OCI-LY1 (cell line): ENCODE measurements at regions not wholly inside any gene's neighbourhood (a gene's known extent, or its start where the extent isn't known, plus 50 kb on each side); places are given as distances from the start of the nearest gene placed in this dataset.

Experiments
- H2AFZ ChIP-seq: fragments of 200-600 bp; sonication (generic), shearing (Covaris generic); 2 replicates; pipeline ENCODE4 v1.6.0; 2014; ENCODE audit warnings: antibody characterized with exemption, mild to moderate bottlenecking, low read length
- H3F3A ChIP-seq: fragments of 200-600 bp; sonication (generic), shearing (Covaris generic); 2 replicates; pipeline ENCODE4 v1.6.0; 2014; ENCODE audit warnings: mild to moderate bottlenecking, antibody characterized with exemption, low read length, moderate library complexity; ENCODE audit not compliant: insufficient read depth
- H3K27ac ChIP-seq: fragments of 200-600 bp; sonication (generic); 2 replicates; pipeline ENCODE4 v1.5.1; 2014; ENCODE audit warnings: low read length, mixed run types, mild to moderate bottlenecking, low read depth; ENCODE audit not compliant: poor library complexity, severe bottlenecking
- H3K27me3 ChIP-seq: fragments of 200-600 bp; sonication (generic); 2 replicates; pipeline ENCODE4 v1.6.0; 2014; ENCODE audit warnings: antibody characterized with exemption, mild to moderate bottlenecking, low read length, moderate library complexity; ENCODE audit not compliant: insufficient read depth
- H3K36me3 ChIP-seq: fragments of 200-600 bp; sonication (generic); 2 replicates; pipeline ENCODE4 v1.6.1; 2014; ENCODE audit warnings: mild to moderate bottlenecking, antibody characterized with exemption, low read length, moderate library complexity, mixed read lengths; ENCODE audit not compliant: insufficient read depth
- H3K4me1 ChIP-seq: fragments of 200-600 bp; sonication (generic); 2 replicates; pipeline ENCODE4 v1.5.1; 2014; ENCODE audit warnings: mild to moderate bottlenecking, low read length, moderate library complexity; ENCODE audit not compliant: insufficient read depth, severe bottlenecking
- H3K4me2 ChIP-seq: fragments of 200-600 bp; sonication (generic), shearing (Covaris generic); 2 replicates; pipeline ENCODE4 v1.6.1; 2014; ENCODE audit warnings: low read length
- H3K4me3 ChIP-seq: fragments of 200-600 bp; sonication (generic); 2 replicates; pipeline ENCODE4 v1.5.1; 2014; ENCODE audit warnings: low read length, low read depth, mild to moderate bottlenecking, mixed read lengths; ENCODE audit not compliant: poor library complexity, severe bottlenecking
- H3K79me2 ChIP-seq: fragments of 200-600 bp; shearing (Covaris generic); 2 replicates; pipeline ENCODE4 v1.6.1; 2016; ENCODE audit warnings: mixed run types, low read length, mixed read lengths; ENCODE audit not compliant: insufficient read depth
- H3K9ac ChIP-seq: fragments of 200-600 bp; sonication (generic), shearing (Covaris generic); 2 replicates; pipeline ENCODE4 v1.6.1; 2014; ENCODE audit warnings: mild to moderate bottlenecking, low read length, mixed read lengths
- H3K9me2 ChIP-seq: fragments of 200-600 bp; sonication (generic), shearing (Covaris generic); 2 replicates; pipeline ENCODE4 v1.6.1; 2014; ENCODE audit warnings: low read depth, mild to moderate bottlenecking, low read length, mixed read lengths
- H3K9me3 ChIP-seq: fragments of 200-600 bp; shearing (Covaris generic); 2 replicates; pipeline ENCODE4 v1.6.1; 2014; ENCODE audit warnings: low read length, mixed read lengths
- H4K20me1 ChIP-seq: fragments of 200-600 bp; sonication (generic), shearing (Covaris generic); 2 replicates; pipeline ENCODE4 v1.6.0; 2016; ENCODE audit warnings: mild to moderate bottlenecking, low read length; ENCODE audit not compliant: insufficient read depth
- CTCF ChIP-seq: fragments of 200-600 bp; sonication (generic), shearing (Covaris generic); IDR thresholded peaks from 2 replicates; pipeline ENCODE4 v1.5.1; 2017; ENCODE audit warnings: mild to moderate bottlenecking, antibody characterized with exemption, low read length, moderate library complexity, mixed read lengths
- EZH2 ChIP-seq: fragments of 200-600 bp; sonication (generic), shearing (Covaris generic); IDR thresholded peaks from 2 replicates; pipeline ENCODE4 v1.8.0; 2017; ENCODE audit warnings: borderline replicate concordance, mixed run types, mild to moderate bottlenecking, antibody characterized with exemption, low read length, moderate library complexity, mixed read lengths

- no peaks in the 10 kb centered on the region for H3K27me3 ChIP-seq
- H3K36me3 ChIP-seq: no peaks in the 10 kb centered on the region
- no peaks in the 10 kb centered on the region for H3K9me2 ChIP-seq
- no peaks in the 10 kb centered on the region for H3F3A ChIP-seq
- no peaks in the 10 kb centered on the region for H3K4me1 ChIP-seq
- TF ChIP-seq CTCF (no peak), EZH2 (no peak)
- H3K9me3 ChIP-seq: no peaks in the 10 kb centered on the region
- H3K4me2 ChIP-seq: no peak overlapping the region
- no peaks in the 10 kb centered on the region for H4K20me1 ChIP-seq
- no peak overlapping the region for H3K27ac ChIP-seq
- no peaks in the 10 kb centered on the region for H3K79me2 ChIP-seq
- H2AFZ ChIP-seq: no peak overlapping the region
- H3K9ac ChIP-seq: no peak overlapping the region
- no peak overlapping the region for H3K4me3 ChIP-seq
Observed at GRCh38 chrX:85630901-85631300, 251.4 kb upstream of the POF1B start.

GRCh38 chrX:85627363-85627762, 247.9 kb upstream of the POF1B start:
- no peaks in the 10 kb centered on the region for H3K36me3 ChIP-seq
- H3K9me2 ChIP-seq: no peaks in the 10 kb centered on the region
- H3K4me1 ChIP-seq: no peaks in the 10 kb centered on the region
- H3K9me3 ChIP-seq: no peaks in the 10 kb centered on the region
- no peak overlapping the region for H2AFZ ChIP-seq
- H3F3A ChIP-seq: no peaks in the 10 kb centered on the region
- no peaks in the 10 kb centered on the region for H3K79me2 ChIP-seq
- H3K9ac ChIP-seq: no peak overlapping the region
- H4K20me1 ChIP-seq: no peaks in the 10 kb centered on the region
- TF ChIP-seq EZH2 (no peak), CTCF (peak; percentile 59)
- H3K27ac ChIP-seq: no peak overlapping the region
- no peak overlapping the region for H3K4me2 ChIP-seq
- no peaks in the 10 kb centered on the region for H3K27me3 ChIP-seq
- H3K4me3 ChIP-seq: no peak overlapping the region

GRCh38 chrX:85622635-85623034, 243.2 kb upstream of the POF1B start:
- Histone ChIP-seq H3K4me1 (no peaks in the 10 kb centered on the region), H3K9ac (no peak overlapping the region), H4K20me1 (no peaks in the 10 kb centered on the region), H3F3A (no peaks in the 10 kb centered on the region), H3K79me2 (no peaks in the 10 kb centered on the region), H3K9me2 (no peaks in the 10 kb centered on the region), H3K36me3 (no peaks in the 10 kb centered on the region), H3K27me3 (no peaks in the 10 kb centered on the region), H3K27ac (no peak overlapping the region), H3K4me2 (no peak overlapping the region), H2AFZ (no peak overlapping the region), H3K9me3 (no peaks in the 10 kb centered on the region), H3K4me3 (no peak overlapping the region)
- TF ChIP-seq EZH2: no peak
- TF ChIP-seq CTCF: no peak
